HEK293T (cell line): ENCODE measurements at regions not wholly inside any gene's neighbourhood (a gene's known extent, or its start where the extent isn't known, plus 50 kb on each side); places are given as distances from the start of the nearest gene placed in this dataset.

Source experiments
- CTCF ChIA-PET: fragments of 350-600 bp; formaldehyde crosslinking; extraction: SDS; loops from one replicate; lab custom pipeline; 2021; ENCODE audit warnings: antibody characterized with exemption, inconsistent platforms; lab: Yijun Ruan, JAX
- POLR2A ChIA-PET: fragments of 350-600 bp; formaldehyde crosslinking; extraction: SDS; loops from one replicate; lab custom pipeline; 2020; ENCODE audit warnings: antibody characterized with exemption, inconsistent platforms; lab: Yijun Ruan, JAX
- DNase-seq: peaks from one replicate; pipeline ENCODE4 v3.0.0; 2012; ENCODE audit warnings: mixed read lengths; ENCODE audit errors: extremely low spot score
- ARNT ChIP-seq: fragments of 450-650 bp; IDR thresholded peaks from 2 replicates; pipeline ENCODE4 v1.6.1; 2017; ENCODE audit warnings: mild to moderate bottlenecking
- BHLHE40 ChIP-seq: fragments of 450-650 bp; IDR thresholded peaks from 2 replicates; pipeline ENCODE4 v1.6.1; 2016; ENCODE audit warnings: mild to moderate bottlenecking, moderate library complexity, borderline replicate concordance
- CTBP1 ChIP-seq: fragments of 450-650 bp; IDR thresholded peaks from 2 replicates; pipeline ENCODE4 v1.6.1; 2016; ENCODE audit warnings: borderline replicate concordance
- ELF4 ChIP-seq: fragments of 450-650 bp; IDR thresholded peaks from 2 replicates; pipeline ENCODE4 v1.6.1; 2017; ENCODE audit warnings: antibody characterized with exemption
- FOXA1 ChIP-seq: fragments of 450-650 bp; IDR thresholded peaks from 2 replicates; pipeline ENCODE4 v1.6.1; 2016; ENCODE audit warnings: mild to moderate bottlenecking
- FOXK2 ChIP-seq: fragments of 450-650 bp; IDR thresholded peaks from 2 replicates; pipeline ENCODE4 v1.6.1; 2016; ENCODE audit warnings: mild to moderate bottlenecking
- FOXM1 ChIP-seq: fragments of 450-650 bp; IDR thresholded peaks from 2 replicates; pipeline ENCODE4 v1.6.1; 2017; ENCODE audit warnings: mild to moderate bottlenecking, borderline replicate concordance
- HDGF ChIP-seq: fragments of 450-650 bp; IDR thresholded peaks from 2 replicates; pipeline ENCODE4 v1.6.1; 2017; ENCODE audit warnings: antibody characterized with exemption, borderline replicate concordance
- L3MBTL2 ChIP-seq: fragments of 450-650 bp; conservative IDR thresholded peaks from 2 replicates; pipeline ENCODE4 v1.6.1; 2016; ENCODE audit warnings: mild to moderate bottlenecking
- LEF1 ChIP-seq: fragments of 450-650 bp; IDR thresholded peaks from 2 replicates; pipeline ENCODE4 v1.6.1; 2017; ENCODE audit warnings: mild to moderate bottlenecking, borderline replicate concordance
- NFRKB ChIP-seq: fragments of 450-650 bp; IDR thresholded peaks from 2 replicates; pipeline ENCODE4 v1.6.1; 2016; ENCODE audit warnings: mild to moderate bottlenecking, moderate library complexity
- SP1 ChIP-seq: fragments of 450-650 bp; IDR thresholded peaks from 2 replicates; pipeline ENCODE4 v1.6.1; 2017
- SUZ12 ChIP-seq: fragments of 450-650 bp; IDR thresholded peaks from 2 replicates; pipeline ENCODE4 v1.6.1; 2016; ENCODE audit warnings: mild to moderate bottlenecking
- TARDBP ChIP-seq: fragments of 450-650 bp; IDR thresholded peaks from 2 replicates; pipeline ENCODE4 v1.6.1; 2016
- ZNF384 ChIP-seq: fragments of 450-650 bp; IDR thresholded peaks from 2 replicates; pipeline ENCODE4 v1.6.1; 2016
- TF ChIP-seq, protein P1 (sequence below): fragments of 450-650 bp; IDR thresholded peaks from 2 replicates; pipeline ENCODE4 v1.6.1; 2016

DNA sequence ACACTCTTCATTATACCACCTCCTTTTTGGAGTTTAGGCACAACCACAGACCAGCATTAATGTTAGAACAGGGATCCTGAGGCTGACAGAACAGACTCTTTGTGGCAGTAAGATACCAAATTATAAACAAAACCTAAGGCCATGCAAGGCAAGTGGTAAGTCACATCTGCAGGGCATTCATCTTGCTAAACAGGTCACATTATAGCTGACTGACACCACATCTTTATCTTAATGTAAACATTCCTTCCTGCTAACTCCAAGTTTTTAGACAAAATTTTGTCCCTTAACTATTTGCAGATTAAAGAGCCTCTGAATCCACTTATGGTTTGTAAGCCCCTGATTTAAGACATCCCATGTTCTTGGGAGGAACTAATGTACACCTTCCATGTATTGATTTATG, 500.6 kb downstream of the PYDC2 start:
- CTCF ChIA-PET: no interaction called here
- TF ChIP-seq, protein P1, sequence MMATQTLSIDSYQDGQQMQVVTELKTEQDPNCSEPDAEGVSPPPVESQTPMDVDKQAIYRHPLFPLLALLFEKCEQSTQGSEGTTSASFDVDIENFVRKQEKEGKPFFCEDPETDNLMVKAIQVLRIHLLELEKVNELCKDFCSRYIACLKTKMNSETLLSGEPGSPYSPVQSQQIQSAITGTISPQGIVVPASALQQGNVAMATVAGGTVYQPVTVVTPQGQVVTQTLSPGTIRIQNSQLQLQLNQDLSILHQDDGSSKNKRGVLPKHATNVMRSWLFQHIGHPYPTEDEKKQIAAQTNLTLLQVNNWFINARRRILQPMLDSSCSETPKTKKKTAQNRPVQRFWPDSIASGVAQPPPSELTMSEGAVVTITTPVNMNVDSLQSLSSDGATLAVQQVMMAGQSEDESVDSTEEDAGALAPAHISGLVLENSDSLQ: peak; percentile 47
- no peak for TF ChIP-seq ARNT
- DNase-seq: no peak
- POLR2A ChIA-PET: no interaction called here

DNA sequence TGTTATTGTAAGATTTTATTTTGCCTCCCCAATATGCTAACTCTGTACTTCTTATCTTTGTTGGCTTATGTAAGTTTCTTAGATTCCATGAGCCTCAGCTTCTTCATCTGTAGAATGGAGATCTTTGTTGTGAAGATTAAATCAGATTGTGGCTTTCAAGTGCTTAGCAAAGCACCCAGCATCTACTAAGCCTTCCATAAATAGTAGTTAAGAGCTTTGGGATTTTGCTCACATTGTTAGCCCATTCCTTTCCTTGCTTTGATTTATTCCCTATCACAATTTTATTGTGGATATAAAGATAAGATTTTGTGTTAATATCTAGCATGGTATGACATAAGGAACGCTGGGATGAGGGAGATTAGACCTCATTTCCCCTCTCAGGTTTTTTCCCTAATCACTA, 501.4 kb downstream of the PYDC2 start:
- ChIA-PET CTCF (no interaction called here), POLR2A (no interaction called here)

DNA sequence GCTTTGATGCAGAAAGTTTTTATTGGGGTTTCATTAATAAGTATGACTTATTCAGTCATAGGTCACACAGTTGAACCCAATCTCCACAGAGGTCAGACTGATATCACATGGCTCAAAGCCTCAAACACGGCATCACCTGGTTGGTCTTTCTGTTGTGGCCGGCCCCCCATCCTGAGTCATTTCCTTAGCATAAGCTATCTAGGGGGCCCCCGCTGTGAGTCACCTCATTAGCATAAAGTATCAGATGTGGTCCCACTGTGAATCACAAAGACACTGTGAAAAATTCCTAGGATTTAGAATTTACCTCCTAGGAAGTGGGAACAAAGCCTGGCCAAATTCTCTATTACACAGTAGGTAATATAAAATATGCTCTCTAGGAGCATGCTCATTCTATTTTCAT, 502.2 kb downstream of the PYDC2 start:
- ChIA-PET POLR2A (no interaction called here), CTCF (no interaction called here)
- TF ChIP-seq L3MBTL2 (no peak), HDGF (no peak), TARDBP (no peak), FOXK2 (no peak), CTBP1 (no peak), ZNF384 (no peak), BHLHE40 (no peak), ELF4 (no peak), FOXM1 (no peak), SP1 (no peak), FOXA1 (no peak), LEF1 (no peak), ARNT (no peak), SUZ12 (no peak)
- TF ChIP-seq, protein P1: no peak
- no peak for DNase-seq

More for the DNA sequence above, 501.4 kb downstream of the PYDC2 start:
- TF ChIP-seq, protein P1: no peak
- TF ChIP-seq NFRKB: no peak
- no peak for TF ChIP-seq BHLHE40
- no peak for TF ChIP-seq FOXK2
- no peak for TF ChIP-seq FOXA1
- TF ChIP-seq ARNT: no peak
- no peak for TF ChIP-seq ELF4
- TF ChIP-seq FOXM1: no peak
- no peak for TF ChIP-seq L3MBTL2
- TF ChIP-seq SP1: no peak
- TF ChIP-seq LEF1: no peak
- no peak for DNase-seq

DNA sequence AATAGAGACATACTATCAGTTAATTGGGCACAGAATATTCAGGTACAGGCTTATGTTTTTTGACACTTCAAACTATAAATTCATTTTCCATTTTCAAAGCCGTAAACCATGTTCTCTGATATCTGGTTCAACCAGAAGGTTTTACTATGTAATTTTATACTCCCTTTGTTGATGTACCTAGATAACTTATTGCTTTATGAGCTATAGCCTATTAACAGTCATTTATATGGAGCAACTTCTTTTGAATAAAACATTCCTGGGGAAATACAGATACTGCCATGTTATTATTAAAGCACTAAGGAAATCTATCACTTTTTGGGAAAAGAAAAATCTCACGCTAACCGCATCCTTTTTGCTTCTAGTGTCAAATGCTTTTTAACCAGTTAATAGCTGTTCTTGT, 505.6 kb downstream of the PYDC2 start:
- POLR2A ChIA-PET: no interaction called here
- no peak for TF ChIP-seq FOXA1
- TF ChIP-seq FOXK2: no peak
- TF ChIP-seq CTBP1: no peak
- TF ChIP-seq FOXM1: no peak
- TF ChIP-seq TARDBP: no peak
- TF ChIP-seq LEF1: no peak
- no peak for TF ChIP-seq ELF4
- no peak for TF ChIP-seq BHLHE40
- TF ChIP-seq HDGF: no peak
- no peak for TF ChIP-seq L3MBTL2
- TF ChIP-seq, protein P1: no peak
- no peak for TF ChIP-seq ARNT
- no peak for DNase-seq
- CTCF ChIA-PET: no interaction called here

DNA sequence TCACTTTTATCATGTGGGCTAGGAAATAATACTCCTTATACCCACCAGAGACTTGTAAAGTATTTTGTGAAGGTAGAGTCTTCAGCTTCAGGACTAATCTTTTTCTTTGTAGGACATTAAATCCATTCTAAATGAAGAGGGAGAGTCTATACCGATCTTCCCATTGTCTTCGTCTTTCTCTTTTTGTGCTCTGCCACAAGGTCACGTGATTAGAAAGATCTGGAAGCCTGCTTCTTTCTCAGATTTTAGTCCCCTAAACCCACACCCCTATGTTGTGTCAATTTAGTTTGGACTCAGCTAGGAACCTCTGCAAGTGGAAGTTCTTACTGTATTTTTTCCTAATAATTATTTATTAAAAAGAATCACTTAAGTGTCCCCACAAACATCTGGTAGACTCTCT, 507.3 kb downstream of the PYDC2 start:
- DNase-seq: no peak
- CTCF ChIA-PET: no interaction called here
- POLR2A ChIA-PET: no interaction called here
- TF ChIP-seq FOXK2 (no peak), CTBP1 (no peak), ZNF384 (no peak), LEF1 (no peak)

DNA sequence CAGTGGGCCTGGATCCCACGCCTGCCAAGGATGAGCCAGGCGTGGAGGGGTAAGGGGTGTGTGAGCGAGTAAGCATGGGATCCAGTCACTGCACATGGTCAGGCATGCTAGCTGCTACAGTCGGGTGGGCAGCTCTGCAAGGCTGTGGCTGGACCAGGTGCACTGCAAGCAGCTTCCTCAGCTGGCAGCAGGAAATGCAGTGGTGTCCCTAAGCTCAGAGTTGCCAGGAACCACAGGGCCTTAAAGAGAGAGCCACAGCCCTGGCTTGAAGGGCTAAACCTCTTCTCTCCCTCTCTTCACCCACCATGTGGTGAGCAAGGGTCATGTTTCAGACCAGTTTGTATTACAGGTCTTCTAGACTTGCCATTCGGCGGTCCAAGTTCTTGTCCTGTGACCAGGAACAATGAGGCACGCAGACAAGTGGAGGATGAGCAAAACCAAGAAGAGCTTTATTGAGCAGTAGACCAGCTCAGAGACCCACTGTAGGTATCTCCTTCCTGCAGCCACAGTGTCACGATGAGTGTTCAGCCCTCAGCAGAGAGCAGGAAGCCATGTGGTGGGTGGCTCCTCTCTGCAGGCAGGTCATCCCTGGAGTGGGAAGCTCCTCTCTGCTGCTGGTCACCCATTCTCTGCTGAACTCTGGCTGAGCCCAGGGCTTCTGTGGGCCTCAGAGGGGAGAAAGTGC, 511.9 kb downstream of the PYDC2 start:
- CTCF ChIA-PET: no interaction called here
- DNase-seq: no peak
- POLR2A ChIA-PET: no interaction called here
- TF ChIP-seq FOXK2 (no peak), L3MBTL2 (no peak), FOXM1 (no peak)
